ENCODE measurements at regions not wholly inside any gene's neighbourhood (a gene's known extent, or its start where the extent isn't known, plus 50 kb on each side); places are given as distances from the start of the nearest gene placed in this dataset.

DNA sequence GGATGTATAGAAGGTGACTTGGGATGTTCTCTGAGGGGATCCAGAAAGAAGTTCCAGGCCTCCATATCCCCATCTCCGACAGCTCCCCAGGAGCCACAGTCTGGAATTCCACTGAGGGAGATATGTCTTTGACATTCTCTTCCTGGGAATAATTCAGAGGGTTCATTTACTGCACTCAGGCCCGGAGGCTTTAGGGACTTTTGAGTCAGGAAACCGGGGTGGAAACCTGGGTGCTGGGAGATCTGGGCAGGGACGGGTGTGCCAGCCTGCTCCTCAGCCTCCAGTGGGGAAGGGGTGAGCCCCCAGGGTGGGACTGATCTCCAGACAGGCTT is 147.7 kb downstream of the SMAD6 start:
- TF ChIP-seq, protein P1, sequence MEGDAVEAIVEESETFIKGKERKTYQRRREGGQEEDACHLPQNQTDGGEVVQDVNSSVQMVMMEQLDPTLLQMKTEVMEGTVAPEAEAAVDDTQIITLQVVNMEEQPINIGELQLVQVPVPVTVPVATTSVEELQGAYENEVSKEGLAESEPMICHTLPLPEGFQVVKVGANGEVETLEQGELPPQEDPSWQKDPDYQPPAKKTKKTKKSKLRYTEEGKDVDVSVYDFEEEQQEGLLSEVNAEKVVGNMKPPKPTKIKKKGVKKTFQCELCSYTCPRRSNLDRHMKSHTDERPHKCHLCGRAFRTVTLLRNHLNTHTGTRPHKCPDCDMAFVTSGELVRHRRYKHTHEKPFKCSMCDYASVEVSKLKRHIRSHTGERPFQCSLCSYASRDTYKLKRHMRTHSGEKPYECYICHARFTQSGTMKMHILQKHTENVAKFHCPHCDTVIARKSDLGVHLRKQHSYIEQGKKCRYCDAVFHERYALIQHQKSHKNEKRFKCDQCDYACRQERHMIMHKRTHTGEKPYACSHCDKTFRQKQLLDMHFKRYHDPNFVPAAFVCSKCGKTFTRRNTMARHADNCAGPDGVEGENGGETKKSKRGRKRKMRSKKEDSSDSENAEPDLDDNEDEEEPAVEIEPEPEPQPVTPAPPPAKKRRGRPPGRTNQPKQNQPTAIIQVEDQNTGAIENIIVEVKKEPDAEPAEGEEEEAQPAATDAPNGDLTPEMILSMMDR (IDR thresholded peaks at IDR 0.05; ENCODE audit: low read depth, low read length, missing control alignments), result no peak
- Histone ChIP-seq H3K36me3 (replicated peaks) (no peaks in the 10 kb centered on the region), H3K27ac (no peak overlapping the region), H3K27me3 (replicated peaks) (no peaks in the 10 kb centered on the region), H3K4me3 (ENCODE audit: low read depth, low read length) (no peak overlapping the region)
- no peak for DNase-seq
- in situ Hi-C loops (cut with HindIII; ENCODE audit: low pct_ligation_motif_present, low sequenced_read_pairs), result no loop called here

DNA sequence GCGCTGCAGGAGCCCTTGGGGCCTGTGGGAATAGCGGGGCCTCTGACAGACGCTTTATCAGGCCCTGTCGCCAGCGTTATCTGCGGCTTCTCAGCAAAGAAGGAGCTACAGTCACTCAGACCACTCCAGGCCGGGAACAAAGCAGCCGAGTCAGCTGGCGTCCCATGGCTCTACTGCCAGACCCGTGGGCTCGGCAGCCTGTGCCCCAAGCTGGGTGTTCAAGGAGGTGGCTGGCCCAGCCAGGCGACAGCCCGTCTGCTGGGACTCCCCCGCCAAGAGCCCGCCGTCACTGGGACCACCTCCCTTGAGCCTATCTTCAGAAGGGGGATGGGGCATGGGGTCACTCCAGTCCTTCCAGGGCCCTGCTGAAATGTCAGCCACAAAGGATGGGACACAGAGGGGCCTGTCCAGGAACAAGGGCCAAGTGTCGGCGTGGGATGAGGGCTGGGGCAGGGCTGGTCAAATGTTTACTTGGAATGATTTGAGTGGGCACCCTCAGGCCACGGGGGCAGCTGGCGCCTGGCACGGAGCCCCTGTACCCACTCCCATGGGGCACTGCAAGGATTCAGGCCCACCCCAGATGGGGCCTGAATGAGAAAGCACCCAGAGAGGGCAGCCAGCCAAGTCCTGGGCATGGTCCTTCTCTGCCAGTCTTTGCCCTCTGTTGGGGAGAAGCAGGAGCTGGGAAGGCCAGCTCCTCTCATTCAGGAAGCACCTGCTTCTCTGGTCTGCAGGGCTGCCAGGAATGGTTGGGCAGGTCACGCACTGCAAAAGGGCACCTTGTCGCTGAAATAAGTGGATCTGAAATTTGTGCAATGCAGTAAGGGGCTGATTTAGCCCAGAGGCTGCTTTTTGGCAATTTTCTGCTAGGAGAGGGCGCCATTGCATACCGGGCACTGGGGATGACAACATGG is 148.3 kb downstream of the SMAD6 start:
- in situ Hi-C loops (cut with HindIII; ENCODE audit: low pct_ligation_motif_present, low sequenced_read_pairs), result no loop called here
- no peak overlapping the region for H3K27ac ChIP-seq
- no peaks in the 10 kb centered on the region for H3K36me3 ChIP-seq (replicated peaks)
- TF ChIP-seq, protein P1 (IDR thresholded peaks at IDR 0.05; ENCODE audit: low read depth, low read length, missing control alignments), result peak; percentile 19
- H3K27me3 ChIP-seq (replicated peaks), result no peaks in the 10 kb centered on the region
- no peak for DNase-seq
- no peak overlapping the region for H3K4me3 ChIP-seq (ENCODE audit: low read depth, low read length)

DNA sequence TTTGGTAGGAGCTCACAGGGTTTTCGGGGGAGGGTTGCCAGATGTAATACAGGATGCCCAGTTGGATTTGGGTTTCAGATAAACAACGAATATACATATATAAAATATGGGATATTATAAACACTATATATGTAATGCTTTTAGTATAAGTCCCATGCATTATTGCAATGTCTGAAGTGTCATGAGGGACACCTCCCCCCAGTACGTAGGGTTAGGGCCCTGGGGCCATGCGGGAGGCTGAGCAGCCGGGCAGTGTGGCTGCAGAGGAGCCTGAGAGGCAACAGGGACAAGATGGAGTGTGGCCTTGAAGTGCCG is 148.9 kb downstream of the SMAD6 start:
- in situ Hi-C loops (cut with HindIII; ENCODE audit: low pct_ligation_motif_present, low sequenced_read_pairs), result no loop called here
- no peaks in the 10 kb centered on the region for H3K36me3 ChIP-seq (replicated peaks)
- H3K4me3 ChIP-seq (ENCODE audit: low read depth, low read length), result no peak overlapping the region
- no peak overlapping the region for H3K27ac ChIP-seq
- TF ChIP-seq, protein P1 (IDR thresholded peaks at IDR 0.05; ENCODE audit: low read depth, low read length, missing control alignments), result no peak
- DNase-seq, result no peak
- no peaks in the 10 kb centered on the region for H3K27me3 ChIP-seq (replicated peaks)

DNA sequence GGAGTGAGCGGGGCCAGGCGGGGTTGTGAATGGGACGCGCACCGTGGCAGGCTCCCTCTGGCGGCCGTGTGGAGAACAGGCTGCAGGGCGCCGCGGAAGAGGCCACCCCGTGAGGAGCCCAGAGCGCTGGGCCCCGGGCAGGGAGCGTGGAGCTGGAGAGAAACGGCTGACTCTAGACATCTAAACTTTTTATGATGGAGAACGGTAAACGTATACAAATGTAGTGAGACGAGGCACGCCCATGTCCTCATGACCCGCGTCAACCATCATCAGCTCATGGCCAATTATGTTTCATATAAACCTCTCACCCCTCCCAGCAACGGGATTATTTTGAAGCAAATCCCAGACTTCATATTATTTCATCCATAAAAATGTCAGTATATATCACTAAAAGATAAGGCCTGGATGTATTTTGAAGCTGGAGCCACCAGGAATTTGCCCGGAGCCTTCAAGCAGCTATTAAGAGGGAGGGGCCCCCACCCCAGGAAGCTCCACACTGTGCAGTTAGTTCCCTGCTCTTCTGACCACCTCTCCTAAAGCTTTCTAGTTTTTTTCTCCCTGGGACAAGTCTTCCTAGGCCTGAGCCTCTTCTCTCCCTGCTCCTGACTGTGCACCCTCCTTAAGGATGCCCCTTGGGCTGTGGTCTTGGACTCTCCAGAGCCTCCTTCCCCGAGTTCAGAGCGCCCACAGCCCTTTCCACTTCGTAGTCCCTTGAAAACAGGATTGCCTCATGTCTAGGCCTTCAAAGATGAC is 149.5 kb downstream of the SMAD6 start:
- DNase-seq, result peak; percentile 68
- Histone ChIP-seq H3K36me3 (replicated peaks) (no peaks in the 10 kb centered on the region), H3K4me3 (ENCODE audit: low read depth, low read length) (no peak overlapping the region), H3K27me3 (replicated peaks) (no peaks in the 10 kb centered on the region), H3K27ac (no peak overlapping the region)
- in situ Hi-C loops (cut with HindIII; ENCODE audit: low pct_ligation_motif_present, low sequenced_read_pairs), result no loop called here
- TF ChIP-seq, protein P1 (IDR thresholded peaks at IDR 0.05; ENCODE audit: low read depth, low read length, missing control alignments), result peak; percentile 95

DNA sequence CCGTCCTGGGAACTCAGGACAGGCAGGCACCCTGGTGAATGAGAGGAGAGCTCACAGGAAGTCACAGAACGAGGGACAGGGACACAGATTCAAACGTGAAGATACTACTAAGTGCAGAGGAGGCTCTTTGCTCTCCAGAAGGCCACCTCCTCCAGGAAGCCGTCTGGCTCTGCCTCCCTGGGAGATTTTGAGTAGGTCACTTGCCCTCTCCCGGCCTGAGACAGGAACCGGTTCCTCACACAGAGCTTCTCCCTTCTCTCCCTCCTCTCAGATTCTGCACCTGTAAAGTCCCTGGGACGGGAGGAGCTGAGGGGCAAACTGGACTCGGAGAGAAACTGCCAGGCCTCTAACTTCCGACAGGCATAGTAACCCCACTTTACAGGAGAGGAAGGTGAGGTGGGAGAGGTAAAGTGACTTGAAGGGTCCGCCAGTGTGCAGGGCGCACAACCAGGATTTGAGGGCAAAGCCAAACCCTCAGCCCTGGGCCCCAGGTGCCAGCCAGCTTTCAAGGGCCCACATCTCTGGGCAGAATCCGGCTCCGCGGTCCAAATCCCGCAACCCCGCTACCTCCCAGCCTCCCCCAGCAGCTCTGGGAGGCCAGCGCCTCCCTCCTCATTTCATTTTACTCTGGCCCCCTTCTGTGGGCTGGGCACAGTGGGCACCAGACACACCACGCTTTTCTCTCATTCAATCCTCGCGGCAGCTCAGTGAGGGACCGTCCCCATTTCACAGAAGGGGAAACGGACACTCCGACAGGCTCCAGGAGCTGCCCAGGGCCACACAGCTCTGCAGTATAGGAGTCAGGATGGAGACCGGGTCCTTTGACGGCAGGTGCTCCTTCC is 150.2 kb downstream of the SMAD6 start:
- DNase-seq, result no peak
- Histone ChIP-seq H3K27me3 (replicated peaks) (no peaks in the 10 kb centered on the region), H3K4me3 (ENCODE audit: low read depth, low read length) (no peak overlapping the region), H3K27ac (no peak overlapping the region), H3K36me3 (replicated peaks) (no peaks in the 10 kb centered on the region)
- TF ChIP-seq, protein P1 (IDR thresholded peaks at IDR 0.05; ENCODE audit: low read depth, low read length, missing control alignments), result no peak
- in situ Hi-C loops (cut with HindIII; ENCODE audit: low pct_ligation_motif_present, low sequenced_read_pairs), result no loop called here
